Thoracic aorta (tissue), 2 donors: ENCODE measurements at regions not wholly inside any gene's neighbourhood (a gene's known extent, or its start where the extent isn't known, plus 50 kb on each side); places are given as distances from the start of the nearest gene placed in this dataset.

ENCODE experiments used
- ATAC-seq: fragments of 150-250 bp; one replicate; pipeline ENCODE4 v1.8.0; 2017; ENCODE audit warnings: low read depth; ENCODE audit not compliant: insufficient number of reproducible peaks, low FRiP score
- DNase-seq: peaks from one replicate; pipeline ENCODE4 v3.0.0-alpha.2; 2020; ENCODE audit warnings: low spot score
- H3K27ac ChIP-seq, 2 donors: fragments of 200-600 bp; sonication (generic); 1 replicate in 1 of 2; 2 replicates in 1 of 2; pipeline ENCODE4 v1.5.1; 2016; ENCODE audit warnings: mild to moderate bottlenecking in 2 of 2, moderate library complexity in 2 of 2
- H3K27me3 ChIP-seq: fragments of 200-600 bp; sonication (generic); replicated peaks from 2 replicates; pipeline ENCODE4 v1.6.0; 2016; ENCODE audit warnings: mild to moderate bottlenecking; ENCODE audit not compliant: insufficient read depth
- H3K36me3 ChIP-seq: fragments of 200-600 bp; sonication (generic); one replicate; pipeline ENCODE4 v1.5.1; 2016
- H3K4me1 ChIP-seq, 2 donors: fragments of 200-600 bp; sonication (generic); 1 replicate in 1 of 2; 2 replicates in 1 of 2; pipeline versions ENCODE4 v1.5.1 to v1.6.0; 2016; ENCODE audit warnings: low read depth in 2 of 2, mild to moderate bottlenecking in 1 of 2; ENCODE audit not compliant: control insufficient read depth in 1 of 2
- H3K4me3 ChIP-seq: fragments of 200-600 bp; sonication (generic); 2 replicates; pipeline ENCODE4 v1.5.1; 2016; ENCODE audit warnings: mild to moderate bottlenecking
- H3K9me3 ChIP-seq: fragments of 200-600 bp; sonication (generic); 2 replicates; pipeline ENCODE4 v1.5.1; 2016
- CTCF ChIP-seq: fragments of 200-600 bp; sonication (generic); IDR thresholded peaks from one replicate; pipeline ENCODE4 v1.5.1; 2019; ENCODE audit warnings: antibody characterized with exemption

GRCh38 chr5:155934964-155935363 is 392.0 kb upstream of the SGCD start:
- DNase-seq (no peak), ATAC-seq (no peak)
- H3K27ac ChIP-seq: no peak overlapping the region
- no peaks in the 10 kb centered on the region for H3K9me3 ChIP-seq
- H3K4me1 ChIP-seq: no peaks in the 10 kb centered on the region
- H3K36me3 ChIP-seq: no peaks in the 10 kb centered on the region
- no peaks in the 10 kb centered on the region for H3K27me3 ChIP-seq
- no peak for TF ChIP-seq CTCF
- no peak overlapping the region for H3K4me3 ChIP-seq

GRCh38 chr5:155935723-155936122 is 391.2 kb upstream of the SGCD start:
- no peak overlapping the region for H3K4me3 ChIP-seq
- no peaks in the 10 kb centered on the region for H3K27me3 ChIP-seq
- DNase-seq (no peak), ATAC-seq (no peak)
- no peaks in the 10 kb centered on the region for H3K9me3 ChIP-seq
- H3K4me1 ChIP-seq: no peaks in the 10 kb centered on the region
- H3K27ac ChIP-seq: no peak overlapping the region
- no peak for TF ChIP-seq CTCF
- H3K36me3 ChIP-seq: no peaks in the 10 kb centered on the region

GRCh38 chr5:155936520-155937406 is 390.2 kb upstream of the SGCD start:
- DNase-seq: no peak
- ATAC-seq: no peak
- Histone ChIP-seq H3K4me3 (no peak overlapping the region), H3K27me3 (no peaks in the 10 kb centered on the region), H3K36me3 (no peaks in the 10 kb centered on the region), H3K9me3 (no peaks in the 10 kb centered on the region), H3K4me1 (no peaks in the 10 kb centered on the region), H3K27ac (no peak overlapping the region)
- no peak for TF ChIP-seq CTCF

GRCh38 chr5:155938051-155938450 is 388.9 kb upstream of the SGCD start:
- Histone ChIP-seq H3K27ac (no peak overlapping the region), H3K4me3 (no peak overlapping the region), H3K27me3 (no peaks in the 10 kb centered on the region), H3K9me3 (no peaks in the 10 kb centered on the region), H3K4me1 (no peaks in the 10 kb centered on the region), H3K36me3 (no peaks in the 10 kb centered on the region)
- DNase-seq: no peak
- no peak for ATAC-seq
- TF ChIP-seq CTCF: no peak

- H3K4me3 ChIP-seq: no peak overlapping the region
- ATAC-seq (no peak), DNase-seq (no peak)
- TF ChIP-seq CTCF: no peak
- no peaks in the 10 kb centered on the region for H3K9me3 ChIP-seq
- no peaks in the 10 kb centered on the region for H3K36me3 ChIP-seq
- no peaks in the 10 kb centered on the region for H3K4me1 ChIP-seq
- no peak overlapping the region for H3K27ac ChIP-seq
- H3K27me3 ChIP-seq: no peaks in the 10 kb centered on the region
Observed at GRCh38 chr5:155941340-155941739, 385.6 kb upstream of the SGCD start.
